GM23338 (cell line): ENCODE measurements at regions not wholly inside any gene's neighbourhood (a gene's known extent, or its start where the extent isn't known, plus 50 kb on each side); places are given as distances from the start of the nearest gene placed in this dataset.

Experiments
- ATAC-seq: fragments of 200-7000 bp; cut with Tn5 transposase; 3 replicates; pipeline ENCODE4 v1.9.1; 2020
- DNase-seq: peaks from one replicate; pipeline ENCODE4 v3.0.0-alpha.2; 2015; ENCODE audit warnings: low spot score
- H2AFZ ChIP-seq: fragments of 200-600 bp; sonication (generic); 2 replicates; pipeline ENCODE4 v1.8.0; 2016; ENCODE audit warnings: antibody characterized with exemption, mild to moderate bottlenecking, moderate library complexity
- H3F3A ChIP-seq: fragments of 200-600 bp; sonication (generic); replicated peaks from 2 replicates; pipeline ENCODE4 v1.8.0; 2017; ENCODE audit warnings: antibody characterized with exemption, mixed run types, low read depth
- H3K27ac ChIP-seq: fragments of 200-600 bp; sonication (generic); 2 replicates; pipeline ENCODE4 v1.6.1; 2016; ENCODE audit warnings: low read depth
- H3K27me3 ChIP-seq: fragments of 200-600 bp; sonication (generic); 2 replicates; pipeline ENCODE4 v1.8.0; 2016; ENCODE audit warnings: mild to moderate bottlenecking, mixed run types, moderate library complexity; ENCODE audit not compliant: insufficient read depth
- H3K36me3 ChIP-seq: fragments of 200-600 bp; sonication (generic); 2 replicates; pipeline ENCODE4 v1.8.0; 2016; ENCODE audit warnings: mild to moderate bottlenecking; ENCODE audit not compliant: insufficient read depth
- H3K4me1 ChIP-seq: fragments of 200-600 bp; sonication (generic); 2 replicates; pipeline ENCODE4 v1.8.0; 2016; ENCODE audit warnings: mild to moderate bottlenecking, moderate library complexity; ENCODE audit not compliant: insufficient read depth
- H3K4me2 ChIP-seq: fragments of 200-600 bp; sonication (generic); 2 replicates; pipeline ENCODE4 v1.7.1; 2017; ENCODE audit warnings: mixed run types
- H3K4me3 ChIP-seq: fragments of 200-600 bp; sonication (generic); 2 replicates; pipeline ENCODE4 v1.6.1; 2016; ENCODE audit warnings: mixed run types
- H3K79me2 ChIP-seq: fragments of 200-600 bp; sonication (generic); replicated peaks from 2 replicates; pipeline ENCODE4 v1.8.0; 2017; ENCODE audit warnings: mild to moderate bottlenecking; ENCODE audit not compliant: insufficient read depth
- H3K9me2 ChIP-seq: fragments of 200-600 bp; sonication (generic); 2 replicates; pipeline ENCODE4 v1.8.0; 2017; ENCODE audit not compliant: insufficient read depth
- H4K20me1 ChIP-seq: fragments of 200-600 bp; sonication (generic); replicated peaks from 2 replicates; pipeline ENCODE4 v1.8.0; 2017; ENCODE audit warnings: mild to moderate bottlenecking; ENCODE audit not compliant: insufficient read depth
- H3K27ac Mint-ChIP-seq: 2 replicates; pipeline ENCODE4 v1.8.0; 2020; ENCODE audit warnings: inconsistent platforms, mild to moderate bottlenecking, moderate library complexity, mixed read lengths
- H3K27me3 Mint-ChIP-seq: 3 replicates; pipeline ENCODE4 v1.8.0; 2022; ENCODE audit warnings: low read depth, mild to moderate bottlenecking, moderate library complexity, mixed read lengths, inconsistent platforms; ENCODE audit not compliant: insufficient read depth, poor library complexity
- H3K36me3 Mint-ChIP-seq: 3 replicates; pipeline ENCODE4 v1.8.0; 2021; ENCODE audit warnings: low read depth, mild to moderate bottlenecking, inconsistent platforms, moderate library complexity, mixed read lengths
- H3K4me1 Mint-ChIP-seq: 3 replicates; pipeline ENCODE4 v1.8.0; 2020; ENCODE audit warnings: mild to moderate bottlenecking, inconsistent platforms, mixed read lengths
- H3K4me3 Mint-ChIP-seq: 3 replicates; pipeline ENCODE4 v1.8.0; 2021; ENCODE audit warnings: moderate library complexity, mild to moderate bottlenecking, inconsistent platforms, mixed read lengths
- H3K9me3 Mint-ChIP-seq: 3 replicates; pipeline ENCODE4 v1.8.0; 2020; ENCODE audit warnings: moderate library complexity, mild to moderate bottlenecking, inconsistent platforms, mixed read lengths
- CREB1 ChIP-seq: fragments of 250-450 bp; sonication (Bioruptor Pico); IDR thresholded peaks from 2 replicates; pipeline ENCODE4 v1.5.0; 2020; ENCODE audit warnings: low read depth, mild to moderate bottlenecking, moderate library complexity
- CTCF ChIP-seq, 2 experiments: fragments of 200-600 bp in 1 of 2; sonication (generic) in 1 of 2; conservative IDR thresholded peaks; 2 replicates each; pipeline versions ENCODE4 v1.5.1 to v1.6.1; 2016 to 2017; ENCODE audit warnings: antibody characterized with exemption in 2 of 2, low read depth in 2 of 2, mild to moderate bottlenecking in 2 of 2, moderate library complexity in 1 of 2
- EZH2phosphoT487 ChIP-seq: fragments of 200-600 bp; sonication (generic); IDR thresholded peaks from one replicate; pipeline ENCODE4 v1.8.1; 2018; ENCODE audit warnings: antibody characterized with exemption; ENCODE audit not compliant: unreplicated experiment
- POLR2AphosphoS5 ChIP-seq: IDR thresholded peaks from 2 replicates; pipeline ENCODE4 v1.6.1; 2016; ENCODE audit warnings: antibody characterized with exemption, low read depth
- REST ChIP-seq: IDR thresholded peaks from one replicate; pipeline ENCODE4 v1.6.1; 2018; ENCODE audit warnings: antibody characterized with exemption; ENCODE audit not compliant: unreplicated experiment
- ZNF114 ChIP-seq: fragments of 250-450 bp; sonication (Bioruptor Pico); IDR thresholded peaks from 2 replicates; pipeline ENCODE4 v1.5.0; 2020; ENCODE audit warnings: mild to moderate bottlenecking, moderate library complexity
- ZNF331 ChIP-seq: fragments of 250-450 bp; sonication (Bioruptor Pico); IDR thresholded peaks from 2 replicates; pipeline ENCODE4 v1.5.0; 2020; ENCODE audit warnings: low read depth, mild to moderate bottlenecking, moderate library complexity
- ZNF462 ChIP-seq: fragments of 250-450 bp; sonication (Bioruptor Pico); IDR thresholded peaks from 2 replicates; pipeline ENCODE4 v1.5.0; 2020; ENCODE audit warnings: mild to moderate bottlenecking, moderate library complexity

- no peak overlapping the region for H3K4me3 Mint-ChIP-seq
- H3K27me3 Mint-ChIP-seq = no peaks in the 10 kb centered on the region
- H3K4me1 Mint-ChIP-seq = no peaks in the 10 kb centered on the region
- H4K20me1 ChIP-seq = no peaks in the 10 kb centered on the region
- no peaks in the 10 kb centered on the region; the same call in 1 of the 2 replicates for H3K9me2 ChIP-seq
- H3K36me3 Mint-ChIP-seq = peaks cover 11% of the 10 kb centered on the region
- peaks cover 24% of the 10 kb centered on the region for H3K9me3 Mint-ChIP-seq
- H3K79me2 ChIP-seq = no peaks in the 10 kb centered on the region
- H3F3A ChIP-seq = no peaks in the 10 kb centered on the region
- H3K27ac Mint-ChIP-seq = no peak overlapping the region
- DNase-seq (no peak), ATAC-seq (no peak)
- TF ChIP-seq POLR2AphosphoS5 = no peak
- TF ChIP-seq ZNF462 (CRISPR knock-in tag) = no peak
- TF ChIP-seq CTCF (conservative IDR thresholded peaks at IDR 0.05; ENCODE audit: low read depth in 2 of 2) = no peak
- TF ChIP-seq EZH2phosphoT487 = no peak
- TF ChIP-seq ZNF331 (CRISPR knock-in tag) = no peak
- no peak for TF ChIP-seq CREB1 (CRISPR knock-in tag)
- no peak for TF ChIP-seq REST
- TF ChIP-seq ZNF114 (CRISPR knock-in tag) = no peak
- no peak overlapping the region for H3K4me3 ChIP-seq
- H3K27ac ChIP-seq = no peak overlapping the region
- no peaks in the 10 kb centered on the region for H3K4me1 ChIP-seq
- no peaks in the 10 kb centered on the region for H3K27me3 ChIP-seq
- no peaks in the 10 kb centered on the region for H3K36me3 ChIP-seq
- H2AFZ ChIP-seq = no peak overlapping the region
- no peak overlapping the region for H3K4me2 ChIP-seq
Observed at GRCh38 chr9:100813871-100814270, 214.7 kb upstream of the PLPPR1 start.
